Adipocyte (in vitro differentiated cells): ENCODE measurements at regions not wholly inside any gene's neighbourhood (a gene's known extent, or its start where the extent isn't known, plus 50 kb on each side); places are given as distances from the start of the nearest gene placed in this dataset.
A peak's percentile ranks its signal among the peaks of the same experiment; 100 is the strongest.
"Not testable (repeated sequence)": the region's sequence is repeated elsewhere in the genome, so short reads cannot be mapped to it uniquely, and the experiment has no call there.

Source experiments
- DNase-seq: peaks from one replicate; pipeline ENCODE4 v3.0.0-alpha.2; 2015; ENCODE audit warnings: low read depth
- H3K27me3 ChIP-seq: replicated peaks from 2 replicates; pipeline ENCODE4 v1.7.0; 2013; ENCODE audit warnings: mild to moderate bottlenecking, low read length, moderate library complexity; ENCODE audit not compliant: control insufficient read depth, insufficient read depth
- H3K36me3 ChIP-seq: 2 replicates; pipeline ENCODE4 v1.7.0; 2013; ENCODE audit warnings: low read length, mild to moderate bottlenecking, moderate library complexity; ENCODE audit not compliant: control insufficient read depth, insufficient read depth, severe bottlenecking
- H3K4me1 ChIP-seq: 2 replicates; pipeline ENCODE4 v1.7.0; 2013; ENCODE audit warnings: mild to moderate bottlenecking, low read length, moderate library complexity; ENCODE audit not compliant: control insufficient read depth, insufficient read depth
- H3K4me3 ChIP-seq: 2 replicates; pipeline ENCODE4 v1.7.0; 2013; ENCODE audit warnings: mild to moderate bottlenecking, low read length, moderate library complexity
- H3K9ac ChIP-seq: 2 replicates; pipeline ENCODE4 v1.7.0; 2013; ENCODE audit warnings: mild to moderate bottlenecking, low read length, moderate library complexity
- H3K9me3 ChIP-seq: 2 replicates; pipeline ENCODE4 v1.7.0; 2013; ENCODE audit warnings: mild to moderate bottlenecking, low read length, moderate library complexity; ENCODE audit not compliant: control insufficient read depth

DNA sequence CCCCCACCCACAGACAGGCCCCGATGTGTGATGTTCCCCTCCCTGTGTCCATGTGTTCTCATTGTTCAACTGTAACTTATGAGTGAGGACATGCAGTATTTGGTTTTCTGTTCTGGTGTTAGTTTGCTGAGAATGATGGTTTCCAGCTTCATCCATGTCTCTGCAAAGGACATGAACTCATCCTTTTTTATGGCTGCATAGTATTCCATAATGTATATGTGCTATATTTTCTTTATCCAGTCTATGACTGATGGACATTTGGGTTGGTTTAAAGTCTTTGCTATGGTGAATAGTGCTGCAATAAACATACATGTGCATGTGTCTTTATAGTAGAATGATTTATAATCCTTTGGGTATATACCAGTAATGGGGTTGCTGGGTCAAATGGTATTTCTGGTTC, 194.1 kb upstream of the CXCL12 start:
- not testable (repeated sequence) for H3K9me3 ChIP-seq, H3K4me3 ChIP-seq, H3K9ac ChIP-seq, DNase-seq, H3K36me3 ChIP-seq, H3K27me3 ChIP-seq
- H3K4me1 ChIP-seq, result peaks cover 24% of the 10 kb centered on the region

DNA sequence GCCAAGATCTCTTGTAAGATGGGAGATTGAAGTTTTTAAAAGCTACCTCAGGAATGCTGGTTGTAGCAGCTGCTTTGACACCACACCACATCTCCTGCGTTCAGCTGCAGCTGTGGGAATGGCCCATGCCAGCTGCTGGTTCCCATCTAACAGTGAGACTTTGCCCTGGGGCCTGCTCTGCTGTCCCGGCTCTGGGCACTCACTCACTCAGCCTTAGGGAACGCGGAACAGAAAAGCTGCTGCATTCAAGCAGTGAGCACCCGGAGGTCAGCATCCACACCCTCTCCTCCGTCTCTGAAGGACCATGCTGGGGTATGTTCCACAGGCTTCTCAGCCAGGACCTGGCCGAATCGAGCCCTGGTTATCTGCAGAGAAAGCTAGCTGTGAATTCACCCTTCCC, 197.1 kb upstream of the CXCL12 start:
- no peak overlapping the region for H3K9ac ChIP-seq
- DNase-seq, result no peak
- H3K9me3 ChIP-seq, result no peaks in the 10 kb centered on the region
- no peaks in the 10 kb centered on the region for H3K36me3 ChIP-seq
- no peak overlapping the region for H3K4me3 ChIP-seq
- H3K27me3 ChIP-seq, result no peaks in the 10 kb centered on the region
- peaks cover 15% of the 10 kb centered on the region for H3K4me1 ChIP-seq

DNA sequence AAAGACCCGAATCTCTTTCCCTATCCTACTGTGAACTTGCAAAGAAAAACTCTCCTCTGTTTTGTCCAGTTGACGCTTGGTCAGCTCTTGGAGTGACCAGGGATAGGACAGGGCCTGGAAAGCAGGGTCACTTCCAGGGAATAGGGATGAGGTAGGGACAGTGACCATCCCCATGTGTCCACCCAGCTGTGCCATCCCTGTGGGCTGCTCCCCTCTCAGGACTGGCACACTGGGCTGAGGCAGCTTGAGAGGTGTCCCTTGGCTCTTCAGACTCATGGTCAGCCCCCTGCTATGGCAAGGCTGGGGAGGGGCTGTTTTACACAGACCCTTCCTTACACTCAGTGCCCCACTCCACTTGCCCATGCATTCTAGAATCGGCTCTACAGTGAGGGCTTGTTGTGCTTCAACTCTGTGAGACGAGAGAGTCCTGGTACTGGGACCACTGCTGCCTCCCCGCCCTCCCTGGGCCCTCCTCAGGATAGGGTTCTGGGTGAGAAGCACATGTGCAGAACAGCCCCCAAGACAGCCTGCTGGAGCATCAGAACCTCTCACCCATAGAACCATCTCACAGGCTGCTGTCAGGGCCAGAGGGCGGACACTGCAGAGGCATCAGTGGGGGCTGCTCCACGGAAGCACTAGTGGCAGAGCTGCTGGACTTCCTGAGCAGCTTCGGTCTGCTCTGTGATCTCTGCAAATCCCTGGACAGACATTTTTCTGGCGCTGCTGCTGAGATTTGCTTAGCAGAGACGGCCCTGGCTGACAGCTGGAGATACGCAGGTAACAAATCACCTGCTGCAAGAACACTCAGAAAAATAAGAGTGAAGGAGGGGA, 202.8 kb upstream of the CXCL12 start:
- H3K36me3 ChIP-seq, result no peaks in the 10 kb centered on the region
- H3K9me3 ChIP-seq, result no peaks in the 10 kb centered on the region
- no peak overlapping the region for H3K9ac ChIP-seq
- peaks cover 5% of the 10 kb centered on the region for H3K27me3 ChIP-seq
- H3K4me3 ChIP-seq, result no peak overlapping the region
- DNase-seq, result no peak
- no peaks in the 10 kb centered on the region for H3K4me1 ChIP-seq

DNA sequence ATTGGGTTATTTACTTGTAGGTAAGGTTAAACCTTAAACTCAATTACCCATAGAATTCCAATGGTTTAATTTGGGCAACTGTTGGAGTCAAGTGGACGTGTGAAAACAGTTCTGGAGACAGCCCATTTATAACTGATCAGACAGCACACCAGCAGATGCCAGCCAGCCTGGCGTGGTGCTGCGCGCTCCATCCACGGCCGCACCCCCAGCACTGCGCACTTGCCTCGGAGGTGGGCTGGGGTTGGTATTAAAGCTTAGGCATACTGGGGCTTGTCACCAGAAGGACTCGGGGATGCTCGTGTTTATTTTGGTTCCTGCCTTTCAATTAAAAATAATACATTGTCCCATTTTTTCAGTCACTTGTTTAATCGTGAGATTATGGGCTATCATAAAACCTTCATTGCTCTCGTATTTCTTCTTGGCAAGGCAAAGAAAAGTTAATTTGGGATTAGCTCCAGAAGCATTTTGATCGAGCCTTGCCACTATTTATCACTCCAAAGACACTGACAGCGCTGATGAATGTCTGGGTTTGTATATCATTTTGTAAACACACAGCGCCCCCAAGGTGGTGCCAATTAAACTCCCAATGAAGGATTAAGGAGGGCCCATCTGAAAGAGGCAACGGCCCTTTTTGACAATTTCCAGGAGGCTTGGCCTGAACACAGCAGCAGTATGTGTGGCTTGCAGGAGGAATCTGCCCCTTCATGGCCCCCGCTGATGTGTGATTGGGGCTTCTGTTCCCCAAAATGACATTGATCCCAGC, 204.5 kb upstream of the CXCL12 start:
- Histone ChIP-seq H3K9ac (no peak overlapping the region), H3K4me1 (no peaks in the 10 kb centered on the region), H3K27me3 (peaks cover 16% of the 10 kb centered on the region), H3K9me3 (no peaks in the 10 kb centered on the region), H3K36me3 (no peaks in the 10 kb centered on the region), H3K4me3 (no peak overlapping the region)
- DNase-seq, result no peak

DNA sequence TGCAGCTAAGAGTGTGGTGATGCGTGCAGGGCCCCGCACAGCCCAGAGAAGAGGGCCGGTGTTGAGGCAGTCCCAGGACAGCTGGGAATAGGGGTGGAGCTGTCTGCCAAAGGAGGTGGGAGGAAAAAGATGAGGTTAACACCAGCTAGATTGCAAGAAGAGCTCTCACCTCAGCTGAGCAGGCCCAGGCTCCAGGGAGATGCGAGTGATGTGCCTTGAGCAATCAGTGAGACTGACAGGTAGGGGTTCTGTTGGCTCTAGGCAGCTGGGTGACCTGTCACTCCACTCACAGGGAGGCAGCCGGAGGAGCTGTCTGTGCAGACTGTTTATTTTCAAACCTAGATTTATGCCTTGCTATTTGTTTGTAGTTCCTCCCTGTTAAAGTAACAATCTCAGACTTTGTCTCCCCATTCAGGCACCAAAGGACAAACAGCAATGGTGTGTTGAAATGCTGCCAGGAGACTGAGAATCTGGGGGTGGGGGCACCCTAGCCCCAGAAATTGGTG, 205.1 kb upstream of the CXCL12 start:
- no peak overlapping the region for H3K4me3 ChIP-seq
- peaks cover 20% of the 10 kb centered on the region for H3K27me3 ChIP-seq
- DNase-seq, result no peak
- no peaks in the 10 kb centered on the region for H3K36me3 ChIP-seq
- no peaks in the 10 kb centered on the region for H3K9me3 ChIP-seq
- H3K4me1 ChIP-seq, result no peaks in the 10 kb centered on the region
- no peak overlapping the region for H3K9ac ChIP-seq

- Histone ChIP-seq H3K36me3 (no peaks in the 10 kb centered on the region), H3K4me3 (no peak overlapping the region), H3K27me3 (peaks cover 20% of the 10 kb centered on the region), H3K9ac (no peak overlapping the region), H3K4me1 (no peaks in the 10 kb centered on the region), H3K9me3 (no peaks in the 10 kb centered on the region)
- no peak for DNase-seq
Measured at GRCh38 chr10:44591911-44592310, 207.0 kb upstream of the CXCL12 start.

- Histone ChIP-seq H3K27me3 (peaks cover 20% of the 10 kb centered on the region), H3K4me1 (no peaks in the 10 kb centered on the region), H3K9ac (no peak overlapping the region), H3K4me3 (no peak overlapping the region), H3K9me3 (no peaks in the 10 kb centered on the region), H3K36me3 (no peaks in the 10 kb centered on the region)
- no peak for DNase-seq
Measured at GRCh38 chr10:44593952-44594351, 209.1 kb upstream of the CXCL12 start.

- no peaks in the 10 kb centered on the region for H3K9me3 ChIP-seq
- H3K4me3 ChIP-seq, result no peak overlapping the region
- H3K36me3 ChIP-seq, result no peaks in the 10 kb centered on the region
- no peaks in the 10 kb centered on the region for H3K27me3 ChIP-seq
- H3K4me1 ChIP-seq, result no peaks in the 10 kb centered on the region
- no peak overlapping the region for H3K9ac ChIP-seq
- no peak for DNase-seq
Measured at GRCh38 chr10:44607116-44607515, 222.2 kb upstream of the CXCL12 start.

DNA sequence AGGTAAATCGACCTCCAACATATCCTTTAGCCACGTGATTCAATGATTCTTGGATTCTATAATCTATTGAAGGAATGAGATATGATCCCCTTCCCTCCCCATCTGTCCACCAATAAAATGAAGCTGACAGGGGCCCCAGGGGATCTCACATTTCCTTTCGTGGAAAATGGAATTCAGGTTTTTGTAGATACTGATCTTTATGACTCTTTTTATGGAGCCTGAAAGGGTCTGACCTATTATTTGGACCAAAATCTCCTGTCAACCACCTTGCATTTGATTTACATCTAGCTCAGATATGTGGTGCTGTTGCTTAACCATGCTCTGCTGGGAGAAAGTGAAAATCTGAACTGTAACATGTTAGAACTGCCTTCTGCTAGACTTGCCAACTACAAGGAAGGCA, 234.0 kb upstream of the CXCL12 start:
- H3K4me3 ChIP-seq, result no peak overlapping the region
- DNase-seq, result no peak

GRCh38 chr10:44619521-44619920, 234.6 kb upstream of the CXCL12 start:
- no peaks in the 10 kb centered on the region for H3K27me3 ChIP-seq
- no peak overlapping the region for H3K9ac ChIP-seq
- no peaks in the 10 kb centered on the region for H3K36me3 ChIP-seq
- peaks cover 15% of the 10 kb centered on the region for H3K4me1 ChIP-seq
- H3K9me3 ChIP-seq, result no peaks in the 10 kb centered on the region
- no peak for DNase-seq
- H3K4me3 ChIP-seq, result no peak overlapping the region

More for the DNA sequence above, 234.0 kb upstream of the CXCL12 start:
- Histone ChIP-seq H3K27me3 (no peaks in the 10 kb centered on the region), H3K36me3 (no peaks in the 10 kb centered on the region), H3K9me3 (no peaks in the 10 kb centered on the region), H3K4me1 (peaks cover 15% of the 10 kb centered on the region), H3K9ac (no peak overlapping the region)

- H3K4me3 ChIP-seq, result peak overlapping the region; percentile 20
- H3K4me1 ChIP-seq, result peaks cover 15% of the 10 kb centered on the region
- DNase-seq, result peak; percentile 28
- H3K9ac ChIP-seq, result no peak overlapping the region
- no peaks in the 10 kb centered on the region for H3K9me3 ChIP-seq
- H3K27me3 ChIP-seq, result no peaks in the 10 kb centered on the region
- H3K36me3 ChIP-seq, result no peaks in the 10 kb centered on the region
Measured at GRCh38 chr10:44619975-44620374, 235.1 kb upstream of the CXCL12 start.
